ENCODE measurements at regions not wholly inside any gene's neighbourhood (a gene's known extent, or its start where the extent isn't known, plus 50 kb on each side); places are given as distances from the start of the nearest gene placed in this dataset.

GRCh38 chr21:25425156-25425555, 182.1 kb downstream of the MRPL39 start:
- DNase-seq (ENCODE audit: low spot score) = no peak
- no peak overlapping the region for H3K4me3 ChIP-seq
- no peak overlapping the region for H3K27ac ChIP-seq
- no peak for TF ChIP-seq CTCF (IDR thresholded peaks at IDR 0.05)

GRCh38 chr21:25424634-25425033, 182.6 kb downstream of the MRPL39 start:
- DNase-seq (ENCODE audit: low spot score) = no peak
- no peak for TF ChIP-seq CTCF (IDR thresholded peaks at IDR 0.05)

GRCh38 chr21:25424048-25424447, 183.2 kb downstream of the MRPL39 start:
- TF ChIP-seq CTCF (IDR thresholded peaks at IDR 0.05) = no peak
- Histone ChIP-seq H3K4me3 (no peak overlapping the region), H3K27ac (no peak overlapping the region)
- no peak for DNase-seq (ENCODE audit: low spot score)

More at GRCh38 chr21:25424634-25425033, 182.6 kb downstream of the MRPL39 start:
- H3K4me3 ChIP-seq = no peak overlapping the region
- H3K27ac ChIP-seq = no peak overlapping the region

- no peak for DNase-seq (ENCODE audit: low spot score)
These were observed 184.4 kb downstream of the MRPL39 start for GRCh38 chr21:25422610-25423608.

GRCh38 chr21:25421321-25422028, 185.8 kb downstream of the MRPL39 start:
- no peak for TF ChIP-seq CTCF (IDR thresholded peaks at IDR 0.05)
- DNase-seq (ENCODE audit: low spot score) = no peak
- H3K4me3 ChIP-seq = no peak overlapping the region
- no peak overlapping the region for H3K27ac ChIP-seq

More at GRCh38 chr21:25422610-25423608, 184.4 kb downstream of the MRPL39 start:
- Histone ChIP-seq H3K4me3 (no peak overlapping the region), H3K27ac (no peak overlapping the region)
- no peak for TF ChIP-seq CTCF (IDR thresholded peaks at IDR 0.05)

- Histone ChIP-seq H3K27ac (no peak overlapping the region), H3K4me3 (no peak overlapping the region)
- no peak for DNase-seq (ENCODE audit: low spot score)
- TF ChIP-seq CTCF (IDR thresholded peaks at IDR 0.05) = no peak
These were observed 186.4 kb downstream of the MRPL39 start for GRCh38 chr21:25420831-25421230.
